Tibial nerve (tissue), 4 donors: ENCODE measurements at regions not wholly inside any gene's neighbourhood (a gene's known extent, or its start where the extent isn't known, plus 50 kb on each side); places are given as distances from the start of the nearest gene placed in this dataset.

ENCODE experiments used
- EP300 ChIP-seq, 2 donors: sonication (generic); formaldehyde crosslinking; IDR thresholded peaks; one replicate each; pipeline ENCODE4 v1.6.1; 2017; ENCODE audit warnings: antibody characterized with exemption in 2 of 2, mild to moderate bottlenecking in 1 of 2
- POLR2A ChIP-seq, 2 donors: fragments of 450-650 bp; IDR thresholded peaks; one replicate each; pipeline ENCODE4 v1.6.1; 2017; ENCODE audit warnings: antibody characterized with exemption in 2 of 2, mild to moderate bottlenecking in 2 of 2, moderate library complexity in 2 of 2
- TF ChIP-seq, protein P1 (sequence below), 5 experiments: fragments of 200-600 bp in 3 of 5; fragments of 450-650 bp in 2 of 5; sonication (generic) in 3 of 5; IDR thresholded peaks; one replicate each; pipeline ENCODE4 v1.5.1; 2016 to 2019; ENCODE audit warnings: antibody characterized with exemption in 5 of 5, mild to moderate bottlenecking in 3 of 5, moderate library complexity in 2 of 5

- TF ChIP-seq, protein P1, sequence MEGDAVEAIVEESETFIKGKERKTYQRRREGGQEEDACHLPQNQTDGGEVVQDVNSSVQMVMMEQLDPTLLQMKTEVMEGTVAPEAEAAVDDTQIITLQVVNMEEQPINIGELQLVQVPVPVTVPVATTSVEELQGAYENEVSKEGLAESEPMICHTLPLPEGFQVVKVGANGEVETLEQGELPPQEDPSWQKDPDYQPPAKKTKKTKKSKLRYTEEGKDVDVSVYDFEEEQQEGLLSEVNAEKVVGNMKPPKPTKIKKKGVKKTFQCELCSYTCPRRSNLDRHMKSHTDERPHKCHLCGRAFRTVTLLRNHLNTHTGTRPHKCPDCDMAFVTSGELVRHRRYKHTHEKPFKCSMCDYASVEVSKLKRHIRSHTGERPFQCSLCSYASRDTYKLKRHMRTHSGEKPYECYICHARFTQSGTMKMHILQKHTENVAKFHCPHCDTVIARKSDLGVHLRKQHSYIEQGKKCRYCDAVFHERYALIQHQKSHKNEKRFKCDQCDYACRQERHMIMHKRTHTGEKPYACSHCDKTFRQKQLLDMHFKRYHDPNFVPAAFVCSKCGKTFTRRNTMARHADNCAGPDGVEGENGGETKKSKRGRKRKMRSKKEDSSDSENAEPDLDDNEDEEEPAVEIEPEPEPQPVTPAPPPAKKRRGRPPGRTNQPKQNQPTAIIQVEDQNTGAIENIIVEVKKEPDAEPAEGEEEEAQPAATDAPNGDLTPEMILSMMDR (IDR thresholded peaks at IDR 0.05): no peak
- no peak for TF ChIP-seq POLR2A (IDR thresholded peaks at IDR 0.05)
- no peak for TF ChIP-seq EP300 (IDR thresholded peaks at IDR 0.05)
Observed at GRCh38 chr16:52293204-52293603, 253.7 kb downstream of the TOX3 start.
